Lower leg skin (tissue), 4 donors: ENCODE measurements at regions not wholly inside any gene's neighbourhood (a gene's known extent, or its start where the extent isn't known, plus 50 kb on each side); places are given as distances from the start of the nearest gene placed in this dataset.
"Not testable (repeated sequence)": the region's sequence is repeated elsewhere in the genome, so short reads cannot be mapped to it uniquely, and the experiment has no call there.

Experiments used
- DNase-seq, 2 donors: peaks; one replicate each; pipeline ENCODE4 v3.0.0-alpha.2; 2019; ENCODE audit warnings: low spot score in 2 of 2
- H3K4me3 ChIP-seq: fragments of 200-600 bp; sonication (generic); 2 replicates; pipeline ENCODE4 v1.5.1; 2017; ENCODE audit warnings: mild to moderate bottlenecking, low read depth; ENCODE audit not compliant: poor library complexity, severe bottlenecking
- CTCF ChIP-seq, 3 donors: fragments of 450-650 bp; IDR thresholded peaks; one replicate each; pipeline ENCODE4 v1.5.1; 2016; ENCODE audit warnings: antibody characterized with exemption in 3 of 3, mild to moderate bottlenecking in 3 of 3, moderate library complexity in 2 of 3
- POLR2A ChIP-seq, 2 donors: fragments of 450-650 bp; IDR thresholded peaks; one replicate each; pipeline ENCODE4 v1.6.1; 2016 to 2017; ENCODE audit warnings: antibody characterized with exemption in 2 of 2, mild to moderate bottlenecking in 1 of 2, moderate library complexity in 1 of 2
- WGBS, 2 donors: methylation state at CpG; one replicate each; pipeline ENCODE4 v1.1.5; 2018; 5-methylcytosine and 5-hydroxymethylcytosine counted together
- intact Hi-C: fragments of 100-400 bp; cut with DNase I; formaldehyde crosslinking; loops from one replicate; pipeline ENCODE4 v1.15.0; 2023; ENCODE audit warnings: low total_unique reads

- H3K4me3 ChIP-seq: no peak overlapping the region
- intact Hi-C loops: no loop called here
- 87% methylated on average over 5 of the region's 5 CpGs for WGBS, 2 donors
- no peak for DNase-seq
- TF ChIP-seq POLR2A (IDR thresholded peaks at IDR 0.05): no peak
- no peak for TF ChIP-seq CTCF (IDR thresholded peaks at IDR 0.05)
Measured at GRCh38 chr2:174675615-174676014, 78.0 kb upstream of the WIPF1 start.

- no peak overlapping the region for H3K4me3 ChIP-seq
- intact Hi-C loops: no loop called here
- no peak for DNase-seq
- TF ChIP-seq CTCF (IDR thresholded peaks at IDR 0.05) (no peak), POLR2A (IDR thresholded peaks at IDR 0.05) (no peak)
- WGBS, 2 donors: 44 to 63% methylated on average over 3 of the region's 3 CpGs
Measured at GRCh38 chr2:174673876-174674275, 76.3 kb upstream of the WIPF1 start.

- intact Hi-C loops: no loop called here
- WGBS, 2 donors: 51 to 71% methylated on average over 7 of the region's 7 CpGs
- TF ChIP-seq CTCF (IDR thresholded peaks at IDR 0.05): no peak
- TF ChIP-seq POLR2A (IDR thresholded peaks at IDR 0.05): no peak
- no peak for DNase-seq
- no peak overlapping the region for H3K4me3 ChIP-seq
Measured at GRCh38 chr2:174673440-174673839, 75.8 kb upstream of the WIPF1 start.

- 96% methylated on average over 10 of the region's 10 CpGs for WGBS, 2 donors
- intact Hi-C loops, H3K4me3 ChIP-seq, DNase-seq: not testable (repeated sequence)
Measured at GRCh38 chr2:174671532-174671931, 73.9 kb upstream of the WIPF1 start.

GRCh38 chr2:174670446-174670845, 72.8 kb upstream of the WIPF1 start:
- WGBS, 2 donors: 83 to 87% methylated on average over 4 of the region's 4 CpGs
- no peak for TF ChIP-seq POLR2A (IDR thresholded peaks at IDR 0.05)
- no peak for TF ChIP-seq CTCF (IDR thresholded peaks at IDR 0.05)
- H3K4me3 ChIP-seq: no peak overlapping the region
- intact Hi-C loops: no loop called here
- DNase-seq: no peak

- TF ChIP-seq CTCF (IDR thresholded peaks at IDR 0.05) (no peak), POLR2A (IDR thresholded peaks at IDR 0.05) (no peak)
- 96 to 97% methylated on average over 5 of the region's 5 CpGs for whole genome bisulfite sequencing, 2 donors
- DNase-seq: no peak
- no peak overlapping the region for H3K4me3 ChIP-seq
- intact Hi-C loops: no loop called here
Measured at GRCh38 chr2:174669336-174669735, 71.7 kb upstream of the WIPF1 start.
